ENCODE measurements at regions not wholly inside any gene's neighbourhood (a gene's known extent, or its start where the extent isn't known, plus 50 kb on each side); places are given as distances from the start of the nearest gene placed in this dataset.

DNA sequence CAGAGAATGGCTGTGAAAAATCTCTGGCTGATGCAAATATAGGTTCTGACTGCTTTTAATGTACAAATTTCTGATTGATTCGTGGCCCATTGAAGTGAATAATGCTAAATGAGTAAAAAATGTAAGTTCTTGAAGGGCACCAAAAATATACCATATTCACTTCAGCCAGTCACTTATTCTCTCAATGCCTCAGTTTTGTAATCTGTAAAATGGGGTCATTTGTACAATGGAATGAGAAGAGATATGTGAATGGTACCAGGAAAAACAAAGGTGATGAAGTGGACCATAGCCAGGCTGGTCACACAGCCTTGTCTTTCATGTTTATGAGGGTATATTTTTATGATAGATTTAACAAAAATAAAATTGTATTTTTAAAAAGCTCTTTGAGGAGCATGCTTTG lies 441.2 kb upstream of the NR3C2 start:
- DNase-seq (no peak), ATAC-seq (ENCODE audit: low read depth) (no peak)
- Histone ChIP-seq H3K4me2 (replicated peaks; ENCODE audit: low read depth, low read length, poor library complexity, severe bottlenecking) (no peak overlapping the region), H3K4me1 (ENCODE audit: control insufficient read depth in 2 of 2, insufficient read depth in 2 of 2, low read length in 2 of 2) (no peaks in the 10 kb centered on the region), H2AFZ (ENCODE audit: insufficient read depth, low read depth, low read length, poor library complexity, severe bottlenecking) (no peak overlapping the region), H3K4me3 (ENCODE audit: control extremely low read depth in 1 of 5, extremely low read depth in 1 of 5, insufficient read depth in 1 of 5, low read depth in 2 of 5, low read length in 4 of 5) (no peak overlapping the region), H3K9ac (ENCODE audit: low read length) (no peak overlapping the region), H4K20me1 (ENCODE audit: control insufficient read depth, insufficient read depth, low read length, poor library complexity, severe bottlenecking) (no peaks in the 10 kb centered on the region), H3K27ac (ENCODE audit: low read length in 2 of 2) (no peak overlapping the region), H3K27me3 (replicated peaks in 1 of 4; ENCODE audit: control extremely low read depth in 1 of 4, control insufficient read depth in 3 of 4, insufficient read depth in 4 of 4, low read length in 3 of 4) (no peaks in the 10 kb centered on the region), H3K36me3 (replicated peaks in 1 of 2; ENCODE audit: control extremely low read depth in 1 of 2, control insufficient read depth in 1 of 2, extremely low read depth in 1 of 2, insufficient read depth in 2 of 2, low read length in 1 of 2) (no peaks in the 10 kb centered on the region), H3K9me3 (ENCODE audit: control extremely low read depth in 1 of 3, control insufficient read depth in 2 of 3, insufficient read depth in 1 of 3, low read length in 2 of 3) (no peaks in the 10 kb centered on the region), H3K79me2 (ENCODE audit: control insufficient read depth, insufficient read depth, low read length) (no peaks in the 10 kb centered on the region)
- H3K4me3 Mint-ChIP-seq, result no peak overlapping the region
- H3K4me1 Mint-ChIP-seq, result no peaks in the 10 kb centered on the region
- H3K9me3 Mint-ChIP-seq (ENCODE audit: insufficient read depth), result no peaks in the 10 kb centered on the region
- CTCF ChIA-PET, result no interaction called here
- TF ChIP-seq EZH2 (IDR thresholded peaks at IDR 0.05; ENCODE audit: borderline replicate concordance, insufficient read depth, low read depth, low read length, poor library complexity, severe bottlenecking), result no peak
- TF ChIP-seq, protein P1, sequence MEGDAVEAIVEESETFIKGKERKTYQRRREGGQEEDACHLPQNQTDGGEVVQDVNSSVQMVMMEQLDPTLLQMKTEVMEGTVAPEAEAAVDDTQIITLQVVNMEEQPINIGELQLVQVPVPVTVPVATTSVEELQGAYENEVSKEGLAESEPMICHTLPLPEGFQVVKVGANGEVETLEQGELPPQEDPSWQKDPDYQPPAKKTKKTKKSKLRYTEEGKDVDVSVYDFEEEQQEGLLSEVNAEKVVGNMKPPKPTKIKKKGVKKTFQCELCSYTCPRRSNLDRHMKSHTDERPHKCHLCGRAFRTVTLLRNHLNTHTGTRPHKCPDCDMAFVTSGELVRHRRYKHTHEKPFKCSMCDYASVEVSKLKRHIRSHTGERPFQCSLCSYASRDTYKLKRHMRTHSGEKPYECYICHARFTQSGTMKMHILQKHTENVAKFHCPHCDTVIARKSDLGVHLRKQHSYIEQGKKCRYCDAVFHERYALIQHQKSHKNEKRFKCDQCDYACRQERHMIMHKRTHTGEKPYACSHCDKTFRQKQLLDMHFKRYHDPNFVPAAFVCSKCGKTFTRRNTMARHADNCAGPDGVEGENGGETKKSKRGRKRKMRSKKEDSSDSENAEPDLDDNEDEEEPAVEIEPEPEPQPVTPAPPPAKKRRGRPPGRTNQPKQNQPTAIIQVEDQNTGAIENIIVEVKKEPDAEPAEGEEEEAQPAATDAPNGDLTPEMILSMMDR (IDR thresholded peaks at IDR 0.05), result no peak
- POLR2A ChIA-PET, result no interaction called here
- H3K27ac Mint-ChIP-seq, result no peak overlapping the region
- no peaks in the 10 kb centered on the region for H3K27me3 Mint-ChIP-seq
- intact Hi-C loops (cut with micrococcal nuclease), result no loop called here
- no CpG with 5 or more reads among the region's 1 CpG for WGBS (ENCODE audit: insufficient coverage)

DNA sequence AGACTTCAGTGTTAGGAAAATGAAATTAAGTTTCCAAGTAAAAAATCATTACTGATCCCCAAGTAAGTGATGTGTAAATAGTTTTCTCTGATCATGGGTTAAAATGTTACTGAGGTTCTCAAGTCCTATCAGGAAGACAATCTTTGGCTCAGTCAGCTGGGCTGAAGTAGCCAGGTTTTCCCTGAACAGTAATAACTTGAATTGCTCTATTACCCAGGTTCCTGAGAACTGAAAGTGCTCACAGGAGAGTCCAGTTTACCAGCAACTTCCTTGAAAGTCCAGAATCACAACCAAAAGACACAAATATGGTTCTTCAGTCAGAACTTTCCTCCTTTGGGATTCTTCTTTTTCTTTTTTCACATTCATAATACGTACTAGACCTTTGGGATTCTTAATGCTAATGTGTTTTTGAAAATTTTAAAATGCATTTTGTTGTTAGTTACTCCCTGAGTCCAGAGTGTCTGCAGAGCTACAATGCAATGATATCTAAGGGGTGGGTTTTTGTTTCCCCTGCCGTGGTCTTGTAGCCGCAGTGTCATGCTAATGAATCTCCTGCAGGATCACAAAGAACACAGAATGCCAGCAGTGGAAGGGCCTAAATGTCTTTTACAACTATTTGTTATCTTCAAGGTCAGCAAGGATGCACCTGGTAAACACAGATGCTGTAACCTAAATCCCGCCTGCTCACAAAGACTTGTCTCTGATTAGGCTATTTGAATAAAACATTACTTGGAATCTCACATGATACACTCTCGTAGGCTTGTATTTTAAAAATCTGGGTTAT lies 439.8 kb upstream of the NR3C2 start:
- POLR2A ChIA-PET, result no interaction called here
- Histone ChIP-seq H3K9me3 (ENCODE audit: control extremely low read depth in 1 of 3, control insufficient read depth in 2 of 3, insufficient read depth in 1 of 3, low read length in 2 of 3) (no peaks in the 10 kb centered on the region), H3K36me3 (replicated peaks in 1 of 2; ENCODE audit: control extremely low read depth in 1 of 2, control insufficient read depth in 1 of 2, extremely low read depth in 1 of 2, insufficient read depth in 2 of 2, low read length in 1 of 2) (no peaks in the 10 kb centered on the region), H4K20me1 (ENCODE audit: control insufficient read depth, insufficient read depth, low read length, poor library complexity, severe bottlenecking) (no peaks in the 10 kb centered on the region), H3K9ac (ENCODE audit: low read length) (no peak overlapping the region), H3K27ac (ENCODE audit: low read length in 2 of 2) (no peak overlapping the region), H3K4me2 (replicated peaks; ENCODE audit: low read depth, low read length, poor library complexity, severe bottlenecking) (no peak overlapping the region), H2AFZ (ENCODE audit: insufficient read depth, low read depth, low read length, poor library complexity, severe bottlenecking) (no peak overlapping the region), H3K4me1 (ENCODE audit: control insufficient read depth in 2 of 2, insufficient read depth in 2 of 2, low read length in 2 of 2) (no peaks in the 10 kb centered on the region), H3K27me3 (replicated peaks in 1 of 4; ENCODE audit: control extremely low read depth in 1 of 4, control insufficient read depth in 3 of 4, insufficient read depth in 4 of 4, low read length in 3 of 4) (no peaks in the 10 kb centered on the region), H3K79me2 (ENCODE audit: control insufficient read depth, insufficient read depth, low read length) (no peaks in the 10 kb centered on the region), H3K4me3 (ENCODE audit: control extremely low read depth in 1 of 5, extremely low read depth in 1 of 5, insufficient read depth in 1 of 5, low read depth in 2 of 5, low read length in 4 of 5) (no peak overlapping the region)
- Mint-ChIP-seq H3K27ac (no peak overlapping the region), H3K4me1 (no peaks in the 10 kb centered on the region), H3K9me3 (ENCODE audit: insufficient read depth) (no peaks in the 10 kb centered on the region), H3K4me3 (no peak overlapping the region), H3K27me3 (no peaks in the 10 kb centered on the region)
- ATAC-seq (ENCODE audit: low read depth) (no peak), DNase-seq (no peak)
- no peak for TF ChIP-seq EZH2 (IDR thresholded peaks at IDR 0.05; ENCODE audit: borderline replicate concordance, insufficient read depth, low read depth, low read length, poor library complexity, severe bottlenecking)
- TF ChIP-seq, protein P1 (IDR thresholded peaks at IDR 0.05), result no peak
- CTCF ChIA-PET, result no interaction called here
- intact Hi-C loops (cut with micrococcal nuclease), result no loop called here
- WGBS (ENCODE audit: insufficient coverage), result 100% methylated on average over 2 of the region's 5 CpGs

Measured in B cell (primary cell).